Myocyte (in vitro differentiated cells): ENCODE measurements at regions not wholly inside any gene's neighbourhood (a gene's known extent, or its start where the extent isn't known, plus 50 kb on each side); places are given as distances from the start of the nearest gene placed in this dataset.
"Not testable (repeated sequence)": the region's sequence is repeated elsewhere in the genome, so short reads cannot be mapped to it uniquely, and the experiment has no call there.

Experiments used
- DNase-seq: peaks from one replicate; pipeline ENCODE4 v3.0.0-alpha.2; 2012; ENCODE audit warnings: low read depth

- peak; percentile 3 for DNase-seq
These were observed 117.7 kb upstream of the CCDC90B start for GRCh38 chr11:83403691-83404389.

- DNase-seq, result no peak
These were observed 115.5 kb upstream of the CCDC90B start for GRCh38 chr11:83401506-83402225.

DNA sequence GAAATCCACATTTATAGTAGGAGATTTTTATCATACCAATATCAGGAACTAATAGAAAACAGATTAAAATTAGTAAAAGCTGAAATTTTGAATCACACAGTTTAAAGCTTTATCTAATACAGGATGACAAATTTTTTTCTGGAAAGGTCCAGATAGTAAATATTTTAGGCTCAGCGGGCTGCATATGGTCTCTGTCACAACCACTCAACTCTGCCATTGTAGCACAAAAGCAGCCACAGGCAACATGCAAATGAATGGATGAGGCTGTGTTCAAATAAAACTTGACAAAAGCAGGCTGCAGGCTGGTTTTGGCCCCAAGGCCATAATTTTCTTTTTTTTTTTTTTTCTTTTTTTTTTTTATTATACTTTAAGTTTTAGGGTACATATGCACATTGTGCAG, 108.2 kb upstream of the CCDC90B start:
- DNase-seq, result no peak

DNA sequence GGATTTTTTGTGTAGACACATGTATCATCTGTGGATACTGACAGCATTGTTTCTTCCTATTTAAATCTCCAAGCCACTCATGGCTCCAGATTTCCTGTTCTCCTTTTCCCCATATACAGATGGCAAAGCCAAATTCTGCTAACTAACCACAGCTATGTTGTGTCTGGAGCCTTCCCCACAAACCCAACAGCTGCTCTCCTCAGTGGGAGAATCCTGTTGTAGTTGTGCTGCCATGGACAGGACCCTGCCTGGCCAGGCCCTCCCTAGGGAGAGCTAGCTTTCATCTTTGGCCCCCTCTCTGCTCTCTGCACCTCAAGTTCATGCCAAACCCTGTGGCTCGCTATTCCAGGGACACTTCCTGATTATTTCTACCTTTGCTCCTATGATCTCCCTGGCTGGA, 106.4 kb upstream of the CCDC90B start:
- peak; percentile 83 for DNase-seq

GRCh38 chr11:83389975-83390374, 103.8 kb upstream of the CCDC90B start:
- DNase-seq, result no peak

DNA sequence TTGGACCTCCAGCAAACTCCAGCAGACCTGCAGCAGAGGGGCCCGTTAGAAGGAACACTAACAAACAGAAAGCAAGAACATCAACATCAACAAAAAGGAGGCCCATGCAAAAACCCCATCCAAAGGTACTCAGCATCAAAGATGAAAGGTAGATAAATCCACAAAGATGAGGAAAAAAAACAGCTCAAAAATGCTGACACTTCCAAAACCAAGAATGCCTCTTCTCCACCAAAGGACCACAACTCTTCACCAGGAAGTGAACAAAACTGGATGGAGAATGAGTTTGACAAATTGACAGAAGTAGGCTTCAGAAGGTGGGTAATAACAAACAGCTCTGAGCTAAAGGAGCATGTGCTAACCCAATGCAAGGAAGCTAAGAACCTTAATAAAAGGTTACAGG, 97.7 kb upstream of the CCDC90B start:
- not testable (repeated sequence) for DNase-seq

GRCh38 chr11:83374311-83374710, 88.1 kb upstream of the CCDC90B start:
- DNase-seq, result no peak

DNA sequence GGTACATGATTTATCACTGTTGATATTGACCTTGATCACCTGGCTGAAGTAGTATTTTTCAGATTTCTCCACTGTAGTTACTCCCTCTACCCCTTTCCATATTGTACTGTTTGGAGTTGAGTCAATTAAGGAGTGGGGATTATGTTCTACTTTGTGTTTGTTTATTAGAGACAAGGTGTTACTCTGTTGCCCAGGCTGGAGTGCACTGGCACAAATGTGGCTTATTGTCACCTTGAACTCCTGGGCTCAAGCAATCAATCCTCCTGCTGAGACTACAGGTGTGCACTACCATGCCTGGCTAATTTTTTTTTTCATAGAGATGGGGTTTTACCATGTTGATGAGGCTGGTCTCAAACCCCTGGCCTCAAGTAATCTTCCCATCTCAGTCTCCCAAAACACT, 85.3 kb upstream of the CCDC90B start:
- DNase-seq, result no peak

- no peak for DNase-seq
These were observed 81.6 kb upstream of the CCDC90B start for GRCh38 chr11:83367745-83368144.

GRCh38 chr11:83364500-83365045, 78.4 kb upstream of the CCDC90B start:
- DNase-seq, result no peak

DNA sequence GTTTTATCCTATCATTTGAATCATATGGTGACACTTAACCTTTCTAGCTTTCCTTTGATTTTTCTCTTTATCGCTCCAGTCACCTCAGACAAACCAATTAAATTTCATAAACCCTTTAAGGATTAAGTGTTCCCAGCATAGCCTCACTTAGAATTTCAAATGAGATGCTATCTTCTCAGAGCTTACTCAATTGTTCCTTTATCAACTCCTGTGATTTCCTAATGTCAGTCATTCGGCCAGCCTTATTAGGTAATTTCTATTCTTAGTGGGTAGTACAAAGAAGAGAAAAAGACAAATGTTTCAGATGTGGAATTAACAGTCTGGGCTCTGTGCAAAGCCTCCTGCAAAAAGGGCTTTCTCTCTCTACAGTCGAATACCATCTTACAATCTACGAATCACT, 77.1 kb upstream of the CCDC90B start:
- DNase-seq, result no peak

GRCh38 chr11:83361831-83362230, 75.7 kb upstream of the CCDC90B start:
- no peak for DNase-seq

DNA sequence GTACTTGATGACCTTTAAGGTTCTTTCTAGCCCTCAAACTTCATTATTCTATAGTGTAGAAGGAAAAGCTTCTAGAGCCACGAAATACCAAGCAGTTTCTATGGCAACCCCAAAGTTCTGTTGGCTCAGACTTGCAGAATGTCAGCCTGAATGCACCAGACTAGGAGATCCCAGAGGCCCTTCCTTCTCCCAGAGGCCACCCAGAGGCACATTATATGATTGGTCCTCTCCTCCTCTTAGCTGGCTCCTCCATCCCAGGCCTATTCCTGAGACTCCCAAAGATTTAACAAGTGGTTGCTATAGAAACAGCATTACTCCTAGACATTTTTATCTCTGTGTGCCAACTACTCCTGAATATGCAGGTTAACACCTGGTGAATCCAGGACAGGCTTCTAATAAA, 69.2 kb upstream of the CCDC90B start:
- DNase-seq, result no peak

DNA sequence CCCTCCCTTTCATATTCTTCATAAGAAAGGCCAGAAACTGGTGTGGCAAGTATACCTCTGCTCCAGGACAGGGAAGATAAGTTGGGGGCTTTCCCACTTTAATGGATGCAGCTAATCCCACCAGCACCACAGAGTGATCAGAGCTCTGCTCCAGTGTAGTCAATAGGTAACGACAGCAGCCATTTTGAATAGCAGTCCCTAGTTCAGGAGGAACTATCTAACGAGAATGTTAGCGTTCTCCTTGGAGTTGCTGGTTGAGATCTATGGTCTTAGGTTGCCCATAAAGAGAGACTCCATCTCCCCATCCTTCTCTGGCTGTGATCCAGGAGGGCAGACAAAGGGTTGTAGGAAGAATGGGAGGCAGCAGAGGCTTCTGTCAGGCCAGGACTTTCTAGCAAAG, 64.0 kb upstream of the CCDC90B start:
- no peak for DNase-seq

- peak; percentile 69 for DNase-seq
These were observed 63.1 kb upstream of the CCDC90B start for GRCh38 chr11:83349296-83349695.

GRCh38 chr11:83346706-83347105, 60.5 kb upstream of the CCDC90B start:
- not testable (repeated sequence) for DNase-seq

DNA sequence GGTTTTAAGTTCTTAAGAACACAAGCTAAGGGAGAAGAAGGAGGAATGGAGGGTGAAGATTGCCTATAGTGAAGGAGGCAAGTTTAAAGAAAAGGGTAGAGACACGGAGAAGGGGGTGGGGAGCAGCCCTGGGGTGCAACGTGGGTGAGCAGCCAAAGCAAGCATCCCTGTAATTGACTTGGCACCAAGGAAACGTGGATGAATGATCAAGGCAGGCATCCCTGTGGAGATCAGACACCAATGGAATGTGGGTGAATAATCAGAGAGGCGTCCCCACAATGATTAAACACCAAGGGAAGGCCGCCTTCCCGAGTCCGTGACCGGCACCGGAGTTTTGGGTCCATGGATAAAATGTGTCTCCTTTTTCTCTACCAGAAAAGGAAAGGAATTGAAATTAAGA, 58.4 kb upstream of the CCDC90B start:
- DNase-seq, result not testable (repeated sequence)

DNA sequence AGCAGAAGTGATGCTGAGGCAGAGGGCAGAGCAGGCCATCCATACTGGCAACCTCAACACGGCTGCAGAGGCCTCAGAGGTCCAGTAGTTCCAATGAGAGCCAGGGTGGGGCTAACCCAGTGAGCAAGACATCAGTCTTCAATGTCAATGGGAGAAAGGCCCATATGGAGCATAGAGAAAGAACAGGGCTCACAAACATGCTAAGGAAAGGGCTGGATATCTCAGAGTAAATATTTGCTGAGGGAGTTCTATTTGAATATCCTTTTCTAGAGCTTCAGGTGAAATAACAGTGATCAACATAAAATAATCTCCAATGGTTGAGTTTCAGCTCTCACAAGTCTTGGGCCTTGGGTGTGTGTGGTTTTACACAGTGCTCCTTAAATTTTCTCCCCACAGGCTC, 50.8 kb upstream of the CCDC90B start:
- no peak for DNase-seq
